ENCODE measurements at regions not wholly inside any gene's neighbourhood (a gene's known extent, or its start where the extent isn't known, plus 50 kb on each side); places are given as distances from the start of the nearest gene placed in this dataset.
"Not testable (repeated sequence)": the region's sequence is repeated elsewhere in the genome, so short reads cannot be mapped to it uniquely, and the experiment has no call there.

DNA sequence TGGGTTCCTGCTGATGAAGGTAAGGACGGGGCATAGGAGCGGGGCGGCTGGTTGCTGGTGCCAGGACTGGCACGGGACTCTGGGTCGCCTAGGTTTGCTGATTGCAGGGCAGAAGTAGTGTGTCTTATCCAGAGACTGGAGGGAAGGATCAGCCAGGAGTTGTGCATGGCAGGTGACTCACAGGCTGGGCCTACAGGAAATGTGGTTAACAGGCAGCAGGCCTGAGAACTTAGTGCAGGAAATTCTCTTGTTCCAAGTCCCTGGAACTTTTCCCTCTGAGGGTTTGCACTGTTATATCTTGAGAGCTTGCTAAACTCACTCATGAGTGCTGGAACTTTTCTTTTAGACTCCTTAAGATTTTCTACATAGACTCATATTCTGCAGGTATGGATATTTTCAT is 95.1 kb downstream of the ANXA2R start:
- TF ChIP-seq, protein P1, sequence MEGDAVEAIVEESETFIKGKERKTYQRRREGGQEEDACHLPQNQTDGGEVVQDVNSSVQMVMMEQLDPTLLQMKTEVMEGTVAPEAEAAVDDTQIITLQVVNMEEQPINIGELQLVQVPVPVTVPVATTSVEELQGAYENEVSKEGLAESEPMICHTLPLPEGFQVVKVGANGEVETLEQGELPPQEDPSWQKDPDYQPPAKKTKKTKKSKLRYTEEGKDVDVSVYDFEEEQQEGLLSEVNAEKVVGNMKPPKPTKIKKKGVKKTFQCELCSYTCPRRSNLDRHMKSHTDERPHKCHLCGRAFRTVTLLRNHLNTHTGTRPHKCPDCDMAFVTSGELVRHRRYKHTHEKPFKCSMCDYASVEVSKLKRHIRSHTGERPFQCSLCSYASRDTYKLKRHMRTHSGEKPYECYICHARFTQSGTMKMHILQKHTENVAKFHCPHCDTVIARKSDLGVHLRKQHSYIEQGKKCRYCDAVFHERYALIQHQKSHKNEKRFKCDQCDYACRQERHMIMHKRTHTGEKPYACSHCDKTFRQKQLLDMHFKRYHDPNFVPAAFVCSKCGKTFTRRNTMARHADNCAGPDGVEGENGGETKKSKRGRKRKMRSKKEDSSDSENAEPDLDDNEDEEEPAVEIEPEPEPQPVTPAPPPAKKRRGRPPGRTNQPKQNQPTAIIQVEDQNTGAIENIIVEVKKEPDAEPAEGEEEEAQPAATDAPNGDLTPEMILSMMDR (IDR thresholded peaks at IDR 0.05) = no peak
- Histone ChIP-seq H3K4me2 (ENCODE audit: low read length) (no peak overlapping the region), H3K27me3 (ENCODE audit: control insufficient read depth, insufficient read depth, low read length) (peaks cover 8% of the 10 kb centered on the region), H3K4me3 (ENCODE audit: low read depth, low read length) (no peak overlapping the region), H3K36me3 (ENCODE audit: control insufficient read depth, insufficient read depth, low read length) (no peaks in the 10 kb centered on the region), H3K79me2 (no peaks in the 10 kb centered on the region), H3K27ac (no peak overlapping the region), H3K9ac (no peak overlapping the region), H3K4me1 (no peaks in the 10 kb centered on the region), H3K9me3 (ENCODE audit: control insufficient read depth, low read length) (no peaks in the 10 kb centered on the region), H2AFZ (no peak overlapping the region)

DNA sequence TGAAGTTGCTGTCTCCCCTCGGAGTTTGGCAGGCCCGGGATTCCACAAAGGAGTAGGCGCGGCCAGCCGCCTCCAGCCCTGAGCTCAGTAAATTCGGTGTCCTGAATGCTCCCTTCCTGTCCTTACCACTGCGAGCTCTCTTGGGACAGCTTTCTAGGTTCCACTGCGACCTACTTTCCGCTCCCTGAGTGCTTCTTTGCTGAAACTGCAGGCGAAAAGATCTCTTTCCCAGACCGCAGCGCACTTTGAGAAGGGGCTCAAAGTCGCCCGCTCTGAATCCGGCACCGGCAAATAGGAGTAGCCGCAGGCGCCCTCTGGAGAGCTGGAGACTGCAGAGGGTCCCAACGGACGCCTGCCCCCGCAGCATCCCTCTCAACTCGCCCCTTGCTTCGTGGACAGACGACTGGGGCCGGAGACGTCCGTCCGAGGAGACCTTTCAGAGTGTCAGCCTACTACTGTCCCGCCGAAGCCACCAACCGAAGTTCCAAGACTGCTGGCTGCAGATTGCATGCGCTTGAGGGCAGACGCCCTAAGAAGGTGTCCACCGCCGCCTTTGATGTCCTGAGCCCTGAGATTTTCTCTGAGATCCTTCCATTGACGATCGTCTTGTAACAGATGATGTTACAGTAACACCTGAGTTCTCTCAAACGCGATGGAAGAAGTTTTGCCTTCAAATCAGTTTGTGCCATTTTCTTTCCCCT is 96.0 kb downstream of the ANXA2R start:
- Histone ChIP-seq H3K4me3 (ENCODE audit: low read depth, low read length) (no peak overlapping the region), H3K4me2 (ENCODE audit: low read length) (no peak overlapping the region), H3K27me3 (ENCODE audit: control insufficient read depth, insufficient read depth, low read length) (no peaks in the 10 kb centered on the region), H3K27ac (no peak overlapping the region), H3K36me3 (ENCODE audit: control insufficient read depth, insufficient read depth, low read length) (no peaks in the 10 kb centered on the region), H3K4me1 (no peaks in the 10 kb centered on the region), H3K79me2 (no peaks in the 10 kb centered on the region), H3K9me3 (ENCODE audit: control insufficient read depth, low read length) (no peaks in the 10 kb centered on the region), H2AFZ (peak overlapping the region; percentile 54), H3K9ac (no peak overlapping the region)
- TF ChIP-seq, protein P1 (IDR thresholded peaks at IDR 0.05) = no peak

DNA sequence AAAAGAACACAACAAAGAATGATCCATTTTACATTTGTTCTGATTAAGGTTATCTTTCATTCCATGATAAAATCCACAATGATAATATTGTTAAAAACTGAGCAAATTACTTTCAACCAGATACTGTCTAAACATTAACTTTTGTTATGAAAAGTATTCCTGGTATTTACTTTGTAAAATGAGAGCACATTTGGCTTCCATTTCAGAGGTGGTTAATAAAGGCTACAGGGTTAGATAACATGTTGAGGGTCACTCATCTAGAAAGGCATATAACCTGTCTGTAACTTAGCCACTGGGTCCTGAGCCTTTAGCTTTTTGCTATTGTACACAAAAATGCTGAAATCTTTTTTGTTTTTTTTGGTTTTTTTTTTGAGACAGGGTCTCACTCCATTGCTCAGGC is 99.3 kb downstream of the ANXA2R start:
- no peaks in the 10 kb centered on the region for H3K9me3 ChIP-seq (ENCODE audit: control insufficient read depth, low read length)
- H3K4me3 ChIP-seq (ENCODE audit: low read depth, low read length) = no peak overlapping the region
- H3K27me3 ChIP-seq (ENCODE audit: control insufficient read depth, insufficient read depth, low read length) = no peaks in the 10 kb centered on the region
- no peak overlapping the region for H3K27ac ChIP-seq
- no peaks in the 10 kb centered on the region for H3K4me1 ChIP-seq
- H3K4me2 ChIP-seq (ENCODE audit: low read length) = no peak overlapping the region
- TF ChIP-seq, protein P1 (IDR thresholded peaks at IDR 0.05) = no peak
- H3K36me3 ChIP-seq (ENCODE audit: control insufficient read depth, insufficient read depth, low read length) = no peaks in the 10 kb centered on the region
- no peak overlapping the region for H3K9ac ChIP-seq
- H3K79me2 ChIP-seq = no peaks in the 10 kb centered on the region
- H2AFZ ChIP-seq = no peak overlapping the region

DNA sequence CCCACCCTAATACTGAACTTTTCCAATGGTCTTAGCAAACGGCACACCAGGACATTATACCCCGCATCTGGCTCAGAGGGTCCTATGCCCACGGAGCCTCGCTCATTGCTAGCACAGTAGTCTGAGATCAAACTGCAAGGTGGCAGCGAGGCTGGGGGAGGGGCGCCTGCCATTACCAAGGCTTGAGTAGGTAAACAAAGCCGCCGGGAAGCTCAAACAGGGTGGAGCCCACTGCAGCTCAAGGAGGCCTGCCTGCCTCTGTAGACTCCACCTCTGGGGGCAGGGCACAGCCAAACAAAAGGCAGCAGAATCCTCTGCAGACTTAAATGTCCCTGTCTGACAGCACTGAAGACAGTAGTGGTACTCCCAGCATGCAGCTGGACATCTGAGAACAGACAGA is 108.1 kb downstream of the ANXA2R start:
- not testable (repeated sequence) for H3K27ac ChIP-seq

DNA sequence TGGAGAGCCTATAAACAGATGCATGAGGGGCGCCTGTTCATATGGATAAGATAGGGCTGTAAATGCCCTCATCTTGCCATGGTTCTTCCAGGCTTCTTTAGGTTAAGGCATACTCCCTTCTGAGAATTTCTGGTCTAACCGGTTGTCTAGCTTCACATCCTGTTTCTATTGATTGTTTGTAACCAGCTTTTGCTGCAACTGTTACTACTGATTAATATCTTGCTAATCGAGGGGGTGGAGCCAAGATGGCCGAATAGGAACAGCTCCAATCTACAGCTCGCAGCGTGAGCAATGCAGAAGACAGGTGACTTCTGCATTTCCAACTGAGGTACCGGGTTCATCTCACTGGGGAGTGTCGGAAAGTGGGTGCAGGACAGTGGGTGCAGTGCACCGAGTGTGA is 108.7 kb downstream of the ANXA2R start:
- not testable (repeated sequence) for H3K79me2 ChIP-seq; H3K36me3 ChIP-seq (ENCODE audit: control insufficient read depth, insufficient read depth, low read length); H3K9ac ChIP-seq; H3K4me2 ChIP-seq (ENCODE audit: low read length); H3K9me3 ChIP-seq (ENCODE audit: control insufficient read depth, low read length); H3K27me3 ChIP-seq (ENCODE audit: control insufficient read depth, insufficient read depth, low read length); H3K4me1 ChIP-seq; H2AFZ ChIP-seq; H3K4me3 ChIP-seq (ENCODE audit: low read depth, low read length); H3K27ac ChIP-seq

More for the DNA sequence above, 108.1 kb downstream of the ANXA2R start:
- not testable (repeated sequence) for H3K4me3 ChIP-seq (ENCODE audit: low read depth, low read length); H3K27me3 ChIP-seq (ENCODE audit: control insufficient read depth, insufficient read depth, low read length); H3K9ac ChIP-seq; H3K79me2 ChIP-seq; H3K4me1 ChIP-seq; H3K36me3 ChIP-seq (ENCODE audit: control insufficient read depth, insufficient read depth, low read length); H3K9me3 ChIP-seq (ENCODE audit: control insufficient read depth, low read length); H3K4me2 ChIP-seq (ENCODE audit: low read length); H2AFZ ChIP-seq

DNA sequence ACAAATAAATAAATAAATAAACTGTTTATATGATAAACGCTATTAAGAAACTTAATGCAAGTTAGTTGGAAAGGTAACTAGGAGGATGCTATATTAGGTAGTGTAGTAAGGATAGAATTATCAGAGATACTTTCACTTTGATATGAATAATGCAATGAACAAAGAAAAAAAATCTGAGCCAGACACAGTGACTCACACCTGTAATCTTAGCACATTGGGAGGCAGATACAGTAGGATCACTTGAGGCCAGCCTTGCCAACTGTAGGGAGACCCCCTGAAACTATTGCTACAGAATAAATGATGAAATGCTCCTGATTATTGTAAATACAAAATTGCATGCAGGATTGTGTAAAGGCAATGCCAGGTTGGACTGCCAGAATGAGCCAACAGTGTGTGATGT is 109.2 kb downstream of the ANXA2R start:
- Histone ChIP-seq H3K4me2 (ENCODE audit: low read length) (no peak overlapping the region), H3K9me3 (ENCODE audit: control insufficient read depth, low read length) (no peaks in the 10 kb centered on the region), H3K36me3 (ENCODE audit: control insufficient read depth, insufficient read depth, low read length) (no peaks in the 10 kb centered on the region)

More for the DNA sequence above, 109.2 kb downstream of the ANXA2R start:
- no peak overlapping the region for H2AFZ ChIP-seq
- TF ChIP-seq, protein P1 (IDR thresholded peaks at IDR 0.05) = no peak
- no peak overlapping the region for H3K4me3 ChIP-seq (ENCODE audit: low read depth, low read length)
- no peak overlapping the region for H3K27ac ChIP-seq
- H3K9ac ChIP-seq = no peak overlapping the region
- no peaks in the 10 kb centered on the region for H3K27me3 ChIP-seq (ENCODE audit: control insufficient read depth, insufficient read depth, low read length)
- no peaks in the 10 kb centered on the region for H3K79me2 ChIP-seq
- no peaks in the 10 kb centered on the region for H3K4me1 ChIP-seq
